GM12865 (cell line): ENCODE measurements at regions not wholly inside any gene's neighbourhood (a gene's known extent, or its start where the extent isn't known, plus 50 kb on each side); places are given as distances from the start of the nearest gene placed in this dataset.

Experiments
- DNase-seq: peaks from one replicate; pipeline ENCODE4 v3.0.0; 2010; ENCODE audit warnings: low read depth
- H3K4me3 ChIP-seq: 2 replicates; pipeline ENCODE4 v1.5.1; 2011; ENCODE audit warnings: mild to moderate bottlenecking, low read depth, low read length, control low read depth
- CTCF ChIP-seq: IDR thresholded peaks from 2 replicates; pipeline ENCODE4 v1.5.1; 2011; ENCODE audit warnings: low read length, control low read depth, low read depth, inconsistent platforms; ENCODE audit not compliant: insufficient read depth; ENCODE audit errors: missing control alignments

GRCh38 chr10:120702032-120702431 is 149.1 kb upstream of the WDR11 start:
- TF ChIP-seq CTCF, result no peak
- no peak overlapping the region for H3K4me3 ChIP-seq
- no peak for DNase-seq

GRCh38 chr10:120705309-120705708 is 145.9 kb upstream of the WDR11 start:
- no peak for TF ChIP-seq CTCF
- no peak for DNase-seq
- no peak overlapping the region for H3K4me3 ChIP-seq

- H3K4me3 ChIP-seq, result no peak overlapping the region
- no peak for TF ChIP-seq CTCF
- DNase-seq, result no peak
Measured at GRCh38 chr10:120710076-120710475, 141.1 kb upstream of the WDR11 start.

- no peak for DNase-seq
- no peak for TF ChIP-seq CTCF
- H3K4me3 ChIP-seq, result no peak overlapping the region
Measured at GRCh38 chr10:120711860-120712259, 139.3 kb upstream of the WDR11 start.

- no peak for DNase-seq
- no peak overlapping the region for H3K4me3 ChIP-seq
- no peak for TF ChIP-seq CTCF
Measured at GRCh38 chr10:120713573-120714205, 137.5 kb upstream of the WDR11 start.

- no peak for TF ChIP-seq CTCF
- DNase-seq, result no peak
- H3K4me3 ChIP-seq, result no peak overlapping the region
Measured at GRCh38 chr10:120715171-120715570, 136.0 kb upstream of the WDR11 start.

GRCh38 chr10:120719333-120719732 is 131.8 kb upstream of the WDR11 start:
- TF ChIP-seq CTCF, result no peak
- DNase-seq, result peak; percentile 18
- H3K4me3 ChIP-seq, result no peak overlapping the region
